ENCODE measurements at regions not wholly inside any gene's neighbourhood (a gene's known extent, or its start where the extent isn't known, plus 50 kb on each side); places are given as distances from the start of the nearest gene placed in this dataset.
A peak's percentile ranks its signal among the peaks of the same experiment; 100 is the strongest.
"Not testable (repeated sequence)": the region's sequence is repeated elsewhere in the genome, so short reads cannot be mapped to it uniquely, and the experiment has no call there.

- peak; percentile 45 for FAIRE-seq
Observed at GRCh38 chr15:38128921-38129320, 123.7 kb upstream of the SPRED1 start.

- FAIRE-seq, result peak; percentile 88
Observed at GRCh38 chr15:38129531-38130204, 123.0 kb upstream of the SPRED1 start.

GRCh38 chr15:38130205-38130567 is 122.5 kb upstream of the SPRED1 start:
- no peak for FAIRE-seq

DNA sequence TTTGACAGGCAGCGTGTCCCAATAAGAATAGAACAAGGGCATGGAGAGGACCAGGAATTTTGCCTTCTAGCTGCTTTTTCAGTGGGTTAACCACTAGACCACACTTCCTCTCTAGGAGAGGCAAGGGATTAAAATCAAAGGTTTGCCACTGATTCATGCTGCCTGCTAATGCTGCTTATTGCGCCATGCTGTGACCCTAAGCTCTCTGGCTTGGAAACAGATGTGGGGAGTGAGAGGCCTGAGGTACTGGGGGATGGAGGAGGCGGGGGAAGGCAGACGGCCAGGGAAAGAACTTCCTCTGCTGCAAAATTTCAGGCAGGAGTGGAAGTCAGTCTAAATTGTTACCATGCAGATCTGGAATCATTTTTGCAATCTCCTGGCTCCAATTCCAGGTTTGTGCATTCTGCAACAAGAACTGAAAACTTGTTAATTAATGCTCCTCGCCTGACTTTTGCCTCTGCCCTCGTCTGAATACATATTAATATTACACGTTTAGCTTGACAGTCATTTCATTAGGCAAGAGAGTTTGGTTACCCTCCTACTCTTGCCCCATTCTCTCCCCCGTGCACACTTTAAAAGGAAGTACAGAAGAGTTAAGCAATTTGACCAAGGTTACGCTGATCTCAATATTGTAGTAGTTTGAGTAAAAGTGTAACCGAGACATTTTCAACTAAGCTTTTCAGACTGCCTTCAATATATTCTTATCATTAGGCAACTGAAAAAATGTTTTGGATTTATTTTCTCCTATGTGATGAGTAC is 121.7 kb upstream of the SPRED1 start:
- peak; percentile 13 for FAIRE-seq

DNA sequence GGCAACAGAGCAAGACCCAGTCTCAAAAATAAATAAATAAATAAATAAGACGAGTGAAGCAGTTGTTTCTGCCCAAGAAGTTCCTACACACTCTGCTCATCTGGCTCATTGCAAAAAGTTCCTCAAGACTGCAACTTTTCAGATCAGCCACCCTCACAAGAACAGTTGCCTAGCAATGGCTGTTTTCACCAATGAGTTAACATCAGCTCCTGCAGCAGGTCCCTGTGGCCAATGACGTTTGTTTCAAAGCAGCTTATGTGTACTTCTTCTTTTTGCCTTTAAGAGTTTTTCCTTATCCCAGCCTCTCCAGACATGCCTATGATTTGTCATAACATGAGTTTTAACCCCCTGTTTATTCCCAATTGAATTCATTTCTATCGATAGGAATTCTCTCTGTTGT is 118.4 kb upstream of the SPRED1 start:
- FAIRE-seq, result no peak

GRCh38 chr15:38142195-38142594 is 110.4 kb upstream of the SPRED1 start:
- FAIRE-seq, result not testable (repeated sequence)

DNA sequence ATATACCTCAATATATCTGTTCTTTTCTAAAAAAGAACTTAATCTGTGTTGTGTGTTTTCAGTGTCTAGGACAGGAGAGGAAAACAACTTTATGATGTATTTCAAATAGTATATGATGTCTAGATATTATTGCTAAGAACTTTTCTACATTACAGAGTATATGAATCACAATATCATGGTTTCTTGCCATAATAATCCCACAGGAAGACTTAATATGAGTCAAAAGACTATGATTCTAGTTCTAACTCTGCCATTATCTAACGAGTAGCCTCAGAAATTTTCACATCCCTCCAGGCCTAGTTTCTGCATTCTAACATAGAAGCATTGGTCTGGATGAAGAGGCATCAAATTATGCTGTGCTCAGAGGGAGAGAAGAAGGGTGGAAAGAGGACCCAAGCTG is 107.7 kb upstream of the SPRED1 start:
- no peak for FAIRE-seq

DNA sequence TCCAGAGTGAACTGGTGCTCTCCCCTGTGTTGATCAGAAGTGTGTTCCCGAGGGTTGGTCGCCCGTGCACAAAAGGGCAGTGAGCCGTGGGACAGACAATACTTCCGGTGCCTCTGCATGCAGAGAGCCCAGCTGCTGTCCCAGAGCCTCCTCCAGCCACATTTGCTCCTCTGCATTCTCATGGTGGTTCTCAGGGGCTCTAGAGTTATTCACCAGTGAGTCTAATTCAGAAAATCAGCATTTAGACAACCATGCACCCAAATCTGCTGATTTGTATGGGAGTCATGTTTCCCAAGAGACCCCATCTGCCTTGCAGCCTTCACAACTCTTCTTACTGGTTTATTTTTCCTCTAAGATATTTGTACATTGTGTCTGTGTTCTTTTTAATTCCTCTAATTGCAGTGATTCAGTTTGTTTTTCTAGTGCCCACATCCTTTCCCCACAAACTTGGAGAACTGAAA is 107.0 kb upstream of the SPRED1 start:
- no peak for FAIRE-seq

DNA sequence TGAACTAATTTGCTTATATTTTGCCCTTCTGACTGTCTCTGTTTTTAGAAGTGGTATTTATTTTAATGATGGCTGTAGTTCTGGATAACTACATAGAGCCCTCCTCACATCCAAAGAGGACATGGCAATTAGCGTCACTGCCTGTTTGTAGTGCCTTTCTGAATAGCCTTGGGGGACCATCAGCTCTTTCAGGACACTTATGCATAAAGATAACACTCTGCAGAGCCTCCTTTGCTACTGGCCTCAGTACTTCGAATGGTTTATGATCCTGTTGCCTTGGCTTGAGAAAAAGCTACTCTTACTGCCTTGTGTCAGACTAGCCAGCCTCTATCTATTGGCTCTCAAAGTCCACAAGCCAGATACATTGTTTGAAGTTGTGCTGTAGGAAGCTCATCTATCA is 105.4 kb upstream of the SPRED1 start:
- FAIRE-seq, result no peak

DNA sequence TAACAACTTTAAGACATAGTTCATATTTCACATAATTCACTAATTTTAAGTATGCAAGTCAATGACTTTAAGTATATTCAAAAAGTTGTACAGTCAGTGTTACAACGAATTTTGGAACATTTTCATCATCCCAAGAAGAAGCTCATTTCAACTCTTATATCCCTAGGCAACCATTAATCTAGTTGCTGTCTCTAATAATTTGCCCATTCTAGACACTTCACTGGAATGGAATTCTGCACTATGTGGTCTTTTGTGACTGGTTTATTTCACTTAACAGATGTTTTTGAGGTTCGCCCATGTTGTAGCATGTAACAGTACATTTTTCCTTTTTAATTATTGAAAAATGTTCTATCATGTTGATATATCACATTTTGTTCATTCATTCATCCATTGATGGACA is 104.2 kb upstream of the SPRED1 start:
- no peak for FAIRE-seq

DNA sequence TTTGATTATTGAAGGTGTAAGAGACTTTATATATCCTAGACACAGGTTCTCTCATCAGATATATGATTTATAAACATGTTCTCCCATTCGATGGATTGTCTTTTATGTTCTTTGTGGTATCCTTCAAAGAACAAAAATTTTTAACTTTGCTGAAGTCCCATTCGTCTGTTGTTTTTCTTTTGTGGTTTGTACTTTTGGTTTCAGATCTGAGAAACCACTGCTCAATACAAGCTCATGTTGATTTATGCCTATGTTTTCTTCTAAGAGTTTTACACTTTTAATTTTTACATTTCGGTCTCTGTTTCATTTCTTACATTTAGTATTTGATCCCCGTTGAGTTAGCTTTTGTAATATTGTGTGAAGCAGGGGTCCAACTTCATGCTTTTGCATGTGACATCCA is 103.3 kb upstream of the SPRED1 start:
- FAIRE-seq, result no peak

DNA sequence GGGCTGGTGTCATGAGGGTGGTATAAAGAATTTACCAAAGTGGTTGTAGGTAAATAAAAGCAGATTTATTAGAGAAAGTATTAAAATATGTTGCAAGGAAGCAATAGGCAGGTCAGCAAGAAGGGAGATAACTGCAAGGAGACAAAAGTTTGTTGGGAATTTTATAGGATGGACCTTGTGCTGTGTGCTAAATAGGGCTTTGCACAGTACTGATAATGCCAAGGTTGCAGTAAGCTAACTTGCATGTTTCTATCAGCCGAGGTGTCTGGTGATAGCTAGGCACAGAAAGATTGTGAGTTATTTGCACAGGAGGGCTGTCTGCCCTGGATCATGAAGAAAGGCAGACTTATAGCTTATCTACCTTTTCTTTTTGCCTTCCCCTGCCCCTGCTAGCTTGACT is 102.5 kb upstream of the SPRED1 start:
- no peak for FAIRE-seq

GRCh38 chr15:38150794-38151193 is 101.8 kb upstream of the SPRED1 start:
- FAIRE-seq, result no peak

- FAIRE-seq, result no peak
Observed at GRCh38 chr15:38153781-38154180, 98.9 kb upstream of the SPRED1 start.

DNA sequence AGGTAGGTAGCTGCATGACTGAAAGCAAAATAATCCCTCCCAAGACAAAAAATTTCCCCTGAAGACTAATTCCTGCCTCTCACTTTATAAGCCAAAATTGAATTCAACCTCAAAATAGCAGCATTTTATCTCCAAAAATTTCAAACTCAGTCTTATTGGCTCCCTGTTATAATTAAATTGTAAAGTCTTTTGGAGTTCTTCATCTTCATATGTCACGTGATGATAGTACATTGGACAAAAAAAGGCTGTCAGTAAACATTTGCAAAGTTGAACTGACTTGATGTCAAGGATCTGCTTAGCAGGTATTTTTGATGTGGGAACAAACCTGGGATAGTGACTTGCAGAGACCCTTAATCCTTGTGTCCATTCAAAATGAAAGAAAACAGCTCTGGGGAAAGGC is 98.4 kb upstream of the SPRED1 start:
- no peak for FAIRE-seq

DNA sequence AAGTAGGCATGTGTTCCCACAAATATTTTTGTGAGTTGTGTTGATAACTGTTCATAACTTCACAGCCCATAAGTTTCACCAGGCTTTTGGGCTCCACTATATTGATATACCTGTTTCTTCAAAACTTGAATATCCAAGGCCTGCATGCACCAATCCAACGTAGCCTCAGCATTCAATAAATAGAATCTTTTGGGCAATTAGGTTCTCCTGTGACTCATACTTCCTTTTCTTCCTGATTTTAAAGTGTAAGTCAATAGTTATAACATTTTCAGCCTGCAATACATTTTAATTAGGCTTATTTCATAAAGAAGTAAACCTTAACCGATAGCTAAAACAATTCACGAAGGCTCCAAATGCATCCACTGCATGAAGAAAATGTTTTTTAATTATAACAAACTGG is 97.8 kb upstream of the SPRED1 start:
- no peak for FAIRE-seq

- FAIRE-seq, result no peak
Observed at GRCh38 chr15:38163658-38164057, 89.0 kb upstream of the SPRED1 start.

DNA sequence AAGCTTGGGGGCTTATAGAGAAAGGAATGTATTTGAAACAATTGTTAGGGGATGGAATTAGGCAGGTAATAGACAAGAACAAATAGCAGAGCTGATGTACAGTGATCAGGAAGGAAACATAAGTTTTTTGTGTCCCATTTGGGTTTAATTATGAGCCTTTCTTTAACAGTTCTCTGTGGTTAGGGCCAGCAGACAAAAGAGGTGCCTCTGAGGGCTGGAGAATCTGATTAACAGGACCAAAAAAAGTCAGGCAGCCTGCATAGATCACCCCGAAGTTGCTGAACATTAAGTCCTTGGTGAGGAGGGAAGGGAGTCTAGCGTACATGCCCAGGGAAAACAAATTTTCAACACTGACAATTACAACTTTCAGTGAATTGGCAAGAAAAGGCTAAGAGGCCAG is 88.6 kb upstream of the SPRED1 start:
- no peak for FAIRE-seq

DNA sequence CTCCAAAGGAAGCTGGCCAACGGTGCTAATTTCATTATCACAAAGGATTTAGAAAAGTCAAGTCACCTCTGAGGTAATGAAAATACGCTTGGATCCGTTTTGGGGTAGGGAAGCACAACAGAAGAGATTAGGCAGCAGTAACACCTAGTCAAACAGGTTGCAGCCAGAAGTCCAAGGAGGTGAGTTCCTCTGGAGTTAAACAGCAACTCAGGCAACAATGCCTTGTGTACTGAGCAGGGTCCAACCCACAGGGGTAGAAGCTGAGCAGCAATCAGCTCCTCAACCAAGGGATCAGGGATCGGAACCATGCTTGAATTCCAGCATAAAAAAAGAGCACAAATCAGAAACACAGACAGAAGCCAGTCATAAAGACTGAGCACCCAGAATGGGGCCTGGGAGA is 88.1 kb upstream of the SPRED1 start:
- no peak for FAIRE-seq

DNA sequence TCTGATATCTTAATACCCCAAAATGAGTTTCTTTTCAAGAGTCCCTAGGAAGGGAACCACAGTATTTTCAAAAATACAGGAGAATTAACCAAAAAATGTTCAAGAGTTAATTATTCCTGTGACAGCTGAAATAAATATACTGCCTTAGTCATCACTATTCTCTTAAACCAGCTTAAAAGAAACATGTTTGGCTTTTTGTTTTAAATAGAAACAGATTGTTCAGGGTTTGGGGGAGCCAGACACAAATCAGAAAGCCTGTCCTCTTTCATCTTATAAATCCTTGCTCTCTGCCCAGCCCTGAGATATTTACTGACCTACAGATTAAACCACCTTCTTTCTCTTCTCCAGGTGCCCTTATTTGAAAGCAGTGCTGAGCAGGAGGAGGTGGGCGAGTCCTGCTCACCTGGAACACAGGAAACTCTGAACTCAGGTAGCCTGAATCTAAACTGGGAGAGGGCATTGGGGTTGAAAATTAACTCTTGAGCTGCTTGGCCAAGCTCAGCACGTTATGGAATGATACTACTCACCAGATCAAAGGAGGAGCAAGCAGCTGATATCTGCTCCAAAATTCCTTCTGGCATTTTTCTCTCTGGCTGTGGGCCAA is 84.1 kb upstream of the SPRED1 start:
- no peak for FAIRE-seq

- no peak for FAIRE-seq
Observed at GRCh38 chr15:38171973-38172372, 80.7 kb upstream of the SPRED1 start.

DNA sequence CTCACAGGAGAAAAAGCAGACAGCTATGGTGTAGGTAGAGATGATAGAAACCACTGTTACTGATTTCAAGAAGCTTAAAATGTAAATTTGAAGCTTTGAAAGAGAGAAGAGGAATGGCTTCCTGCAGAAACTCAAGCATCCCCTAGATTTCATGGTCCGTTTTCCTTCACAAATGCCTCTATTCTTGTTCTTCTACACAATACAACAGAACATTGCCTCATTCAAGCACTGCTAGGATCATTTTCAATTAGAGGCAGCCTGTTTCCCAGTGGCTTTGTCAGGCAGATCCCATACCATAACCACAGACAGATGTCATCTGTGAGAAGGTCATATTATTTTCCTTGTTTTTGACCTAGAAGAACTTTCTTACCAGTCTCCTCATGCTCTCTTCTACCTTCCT is 77.9 kb upstream of the SPRED1 start:
- no peak for FAIRE-seq

- FAIRE-seq, result no peak
Observed at GRCh38 chr15:38176155-38176554, 76.5 kb upstream of the SPRED1 start.

GRCh38 chr15:38176691-38177090 is 75.9 kb upstream of the SPRED1 start:
- no peak for FAIRE-seq

All from TTC549 (cell line).